ENCODE measurements at regions not wholly inside any gene's neighbourhood (a gene's known extent, or its start where the extent isn't known, plus 50 kb on each side); places are given as distances from the start of the nearest gene placed in this dataset.

DNA sequence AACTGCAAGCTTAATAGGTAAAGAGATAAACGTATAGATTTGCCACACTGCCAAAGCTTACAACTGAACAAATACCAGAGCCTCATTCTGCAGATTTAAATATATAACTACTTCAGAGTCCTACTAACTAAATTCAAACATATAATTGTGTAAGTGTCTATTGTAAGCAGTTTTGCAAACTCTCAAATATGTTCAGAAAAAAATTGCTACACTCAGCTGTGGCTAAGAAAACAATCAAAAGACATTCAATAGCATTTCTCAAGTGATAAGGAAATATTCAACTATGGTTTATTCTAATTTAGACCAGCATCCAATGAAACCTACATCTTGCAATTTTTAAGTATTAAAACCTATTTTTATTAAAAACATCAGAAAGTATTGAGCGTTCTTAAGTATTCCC is 202.4 kb downstream of the KCTD12 start:
- TF ChIP-seq POLR2A (IDR thresholded peaks at IDR 0.05) = no peak
- TF ChIP-seq, protein P1, sequence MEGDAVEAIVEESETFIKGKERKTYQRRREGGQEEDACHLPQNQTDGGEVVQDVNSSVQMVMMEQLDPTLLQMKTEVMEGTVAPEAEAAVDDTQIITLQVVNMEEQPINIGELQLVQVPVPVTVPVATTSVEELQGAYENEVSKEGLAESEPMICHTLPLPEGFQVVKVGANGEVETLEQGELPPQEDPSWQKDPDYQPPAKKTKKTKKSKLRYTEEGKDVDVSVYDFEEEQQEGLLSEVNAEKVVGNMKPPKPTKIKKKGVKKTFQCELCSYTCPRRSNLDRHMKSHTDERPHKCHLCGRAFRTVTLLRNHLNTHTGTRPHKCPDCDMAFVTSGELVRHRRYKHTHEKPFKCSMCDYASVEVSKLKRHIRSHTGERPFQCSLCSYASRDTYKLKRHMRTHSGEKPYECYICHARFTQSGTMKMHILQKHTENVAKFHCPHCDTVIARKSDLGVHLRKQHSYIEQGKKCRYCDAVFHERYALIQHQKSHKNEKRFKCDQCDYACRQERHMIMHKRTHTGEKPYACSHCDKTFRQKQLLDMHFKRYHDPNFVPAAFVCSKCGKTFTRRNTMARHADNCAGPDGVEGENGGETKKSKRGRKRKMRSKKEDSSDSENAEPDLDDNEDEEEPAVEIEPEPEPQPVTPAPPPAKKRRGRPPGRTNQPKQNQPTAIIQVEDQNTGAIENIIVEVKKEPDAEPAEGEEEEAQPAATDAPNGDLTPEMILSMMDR (IDR thresholded peaks at IDR 0.05) = no peak

Measured in Peyer's patch (tissue), 4 donors.